ENCODE measurements at regions not wholly inside any gene's neighbourhood (a gene's known extent, or its start where the extent isn't known, plus 50 kb on each side); places are given as distances from the start of the nearest gene placed in this dataset.

GRCh38 chr3:162428192-162428591 is 931.6 kb downstream of the OTOL1 start:
- TF ChIP-seq POLR2AphosphoS2 (IDR thresholded peaks at IDR 0.05; ENCODE audit: low read depth, low read length) (no peak), CHD2 (IDR thresholded peaks at IDR 0.05; ENCODE audit: borderline replicate concordance, low read depth, low read length) (no peak), RCOR1 (conservative IDR thresholded peaks at IDR 0.05; ENCODE audit: low read depth, low read length) (no peak), ZBTB40 (IDR thresholded peaks at IDR 0.05; ENCODE audit: borderline replicate concordance) (no peak), CTCF (IDR thresholded peaks at IDR 0.05 in 2 of 3, conservative IDR thresholded peaks at IDR 0.05 in 1 of 3; ENCODE audit: control insufficient read depth in 2 of 3, extremely low read depth in 1 of 3, insufficient read depth in 1 of 3, low read depth in 3 of 3, low read length in 3 of 3) (no peak), YY1 (IDR thresholded peaks at IDR 0.05; ENCODE audit: low read depth, low read length) (no peak), RAD51 (IDR thresholded peaks at IDR 0.05) (no peak), TAF1 (IDR thresholded peaks at IDR 0.05; ENCODE audit: borderline replicate concordance, low read depth, low read length) (no peak)
